IMR-90 (cell line): ENCODE measurements at regions not wholly inside any gene's neighbourhood (a gene's known extent, or its start where the extent isn't known, plus 50 kb on each side); places are given as distances from the start of the nearest gene placed in this dataset.

ENCODE experiments used
- ATAC-seq: fragments of 200-7000 bp; cut with Tn5 transposase; 2 replicates; pipeline ENCODE4 v1.9.1; 2020; ENCODE audit warnings: low read depth, mild to moderate bottlenecking, moderate library complexity
- BruUV-seq: library from RNA; stranded (reverse); fragments of 400-500 nt; replicated peaks from 2 replicates; lab custom pipeline; 2021; lab: Mats Ljungman, UMichigan
- CTCF ChIA-PET: fragments of 300-600 bp; formaldehyde crosslinking; extraction: SDS; loops from one replicate; lab custom pipeline; 2021; ENCODE audit warnings: antibody characterized with exemption; lab: Yijun Ruan, JAX
- POLR2A ChIA-PET: fragments of 300-600 bp; sonication (Branson Sonifier 250); formaldehyde crosslinking; loops from one replicate; lab custom pipeline; 2022; ENCODE audit warnings: antibody characterized with exemption; ENCODE audit not compliant: unreplicated experiment; lab: Charles Lee
- DNase-seq: peaks from one replicate; pipeline ENCODE4 v3.0.0; 2013
- H2AFZ ChIP-seq: replicated peaks from 2 replicates; pipeline ENCODE3; 2013; ENCODE audit warnings: low read length, mild to moderate bottlenecking; ENCODE audit not compliant: poor library complexity
- H2AK5ac ChIP-seq: 2 replicates; pipeline ENCODE4 v1.6.1; 2013; ENCODE audit warnings: low read depth, low read length, inconsistent platforms
- H2AK9ac ChIP-seq: replicated peaks from 2 replicates; pipeline ENCODE3; 2013; ENCODE audit warnings: mild to moderate bottlenecking, low read depth, low read length, moderate library complexity; ENCODE audit not compliant: poor library complexity
- H2BK120ac ChIP-seq: 2 replicates; pipeline ENCODE4 v1.6.1; 2013; ENCODE audit warnings: low read depth, low read length, inconsistent platforms
- H2BK15ac ChIP-seq: 3 replicates; pipeline ENCODE4 v1.6.1; 2013; ENCODE audit warnings: low read depth, low read length, inconsistent platforms
- H2BK20ac ChIP-seq: 2 replicates; pipeline ENCODE4 v1.6.1; 2013; ENCODE audit warnings: low read depth, mild to moderate bottlenecking, inconsistent platforms, low read length, moderate library complexity
- H2BK5ac ChIP-seq: 2 replicates; pipeline ENCODE4 v1.6.1; 2013; ENCODE audit warnings: mild to moderate bottlenecking, low read depth, low read length, inconsistent platforms; ENCODE audit not compliant: poor library complexity, severe bottlenecking
- H3K14ac ChIP-seq: replicated peaks from 2 replicates; pipeline ENCODE4 v1.6.1; 2013; ENCODE audit warnings: low read depth, low read length, inconsistent platforms
- H3K18ac ChIP-seq: 2 replicates; pipeline ENCODE4 v1.6.1; 2013; ENCODE audit warnings: low read depth, low read length, control low read depth
- H3K23ac ChIP-seq: 2 replicates; pipeline ENCODE4 v1.6.1; 2013; ENCODE audit warnings: low read depth, low read length, inconsistent platforms
- H3K27ac ChIP-seq: 2 replicates; pipeline ENCODE4 v1.5.1; 2013; ENCODE audit warnings: mild to moderate bottlenecking, control low read depth, low read length; ENCODE audit not compliant: insufficient read depth
- H3K27me3 ChIP-seq: 2 replicates; pipeline ENCODE4 v1.6.1; 2013; ENCODE audit warnings: low read length; ENCODE audit not compliant: control insufficient read depth, insufficient read depth
- H3K36me3 ChIP-seq: 2 replicates; pipeline ENCODE4 v1.6.1; 2013; ENCODE audit warnings: low read length, mixed read lengths; ENCODE audit not compliant: control insufficient read depth, insufficient read depth
- H3K4ac ChIP-seq: 2 replicates; pipeline ENCODE4 v1.6.1; 2013; ENCODE audit warnings: low read depth, low read length, inconsistent platforms
- H3K4me1 ChIP-seq: 2 replicates; pipeline ENCODE4 v1.6.1; 2013; ENCODE audit warnings: low read length, mixed read lengths; ENCODE audit not compliant: control insufficient read depth, insufficient read depth
- H3K4me2 ChIP-seq: 2 replicates; pipeline ENCODE4 v1.6.1; 2013; ENCODE audit warnings: low read depth, mild to moderate bottlenecking, control low read depth, low read length, moderate library complexity
- H3K4me3 ChIP-seq: 2 replicates; pipeline ENCODE4 v1.5.1; 2013; ENCODE audit warnings: low read depth, mild to moderate bottlenecking, control low read depth, low read length, moderate library complexity; ENCODE audit not compliant: insufficient read depth
- H3K56ac ChIP-seq: 2 replicates; pipeline ENCODE4 v1.6.1; 2013; ENCODE audit warnings: low read length, inconsistent platforms; ENCODE audit not compliant: insufficient read depth; ENCODE audit errors: extremely low read depth
- H3K79me1 ChIP-seq, 2 experiments: 2 replicates each; pipeline ENCODE4 v1.6.1; 2013; ENCODE audit warnings: low read length in 2 of 2, inconsistent platforms in 1 of 2, low read depth in 1 of 2
- H3K9ac ChIP-seq: 2 replicates; pipeline ENCODE4 v1.6.1; 2013; ENCODE audit warnings: low read depth, low read length, control low read depth
- H3K9me1 ChIP-seq: 2 replicates; pipeline ENCODE4 v1.6.1; 2013; ENCODE audit warnings: low read length, inconsistent platforms; ENCODE audit not compliant: insufficient read depth
- H3K9me3 ChIP-seq: 2 replicates; pipeline ENCODE4 v1.6.1; 2013; ENCODE audit warnings: low read length; ENCODE audit not compliant: control insufficient read depth, insufficient read depth
- H4K20me1 ChIP-seq: 2 replicates; pipeline ENCODE4 v1.6.1; 2013; ENCODE audit warnings: low read length, inconsistent platforms; ENCODE audit not compliant: insufficient read depth
- H4K5ac ChIP-seq: 2 replicates; pipeline ENCODE4 v1.6.1; 2013; ENCODE audit warnings: mild to moderate bottlenecking, low read depth, low read length, control low read depth
- H4K8ac ChIP-seq, 2 experiments: 2 replicates each; pipeline ENCODE4 v1.6.1; 2013; ENCODE audit warnings: low read depth in 2 of 2, low read length in 2 of 2, control low read depth in 1 of 2, inconsistent platforms in 1 of 2
- H4K91ac ChIP-seq: 2 replicates; pipeline ENCODE4 v1.6.1; 2013; ENCODE audit warnings: low read depth, low read length, inconsistent platforms; ENCODE audit not compliant: insufficient read depth
- BHLHE40 ChIP-seq: fragments of 150-350 bp; IDR thresholded peaks from 2 replicates; pipeline ENCODE4 v1.6.1; 2016; ENCODE audit warnings: mild to moderate bottlenecking, low read depth, low read length
- CEBPB ChIP-seq: IDR thresholded peaks from 2 replicates; pipeline ENCODE4 v1.6.1; 2012; ENCODE audit warnings: low read depth, low read length, improper control_type of control experiment
- CHD1 ChIP-seq: IDR thresholded peaks from 2 replicates; pipeline ENCODE4 v1.6.1; 2012; ENCODE audit warnings: low read depth, low read length, improper control_type of control experiment
- ELK1 ChIP-seq: fragments of 150-350 bp; IDR thresholded peaks from 2 replicates; pipeline ENCODE4 v1.6.1; 2016; ENCODE audit warnings: low read depth, mild to moderate bottlenecking, low read length, moderate library complexity, borderline replicate concordance
- FOS ChIP-seq: fragments of 150-350 bp; IDR thresholded peaks from 2 replicates; pipeline ENCODE4 v1.6.1; 2016; ENCODE audit warnings: low read depth, low read length
- MAFK ChIP-seq: IDR thresholded peaks from 2 replicates; pipeline ENCODE4 v1.6.1; 2012; ENCODE audit warnings: low read depth, low read length, improper control_type of control experiment
- MAZ ChIP-seq: IDR thresholded peaks from 2 replicates; pipeline ENCODE4 v1.6.1; 2012; ENCODE audit warnings: low read depth, mild to moderate bottlenecking, low read length, improper control_type of control experiment, moderate library complexity, borderline replicate concordance
- MXI1 ChIP-seq: IDR thresholded peaks from 2 replicates; pipeline ENCODE4 v1.6.1; 2012; ENCODE audit warnings: low read depth, mild to moderate bottlenecking, low read length, moderate library complexity, borderline replicate concordance
- NFE2L2 ChIP-seq: fragments of 150-350 bp; IDR thresholded peaks from 2 replicates; pipeline ENCODE4 v1.6.1; 2016; ENCODE audit warnings: low read depth, mild to moderate bottlenecking, low read length
- POLR2A ChIP-seq: IDR thresholded peaks from 2 replicates; pipeline ENCODE4 v1.6.1; 2012; ENCODE audit warnings: mild to moderate bottlenecking, low read depth, low read length
- RCOR1 ChIP-seq: IDR thresholded peaks from 2 replicates; pipeline ENCODE4 v1.6.1; 2012; ENCODE audit warnings: mild to moderate bottlenecking, low read length, improper control_type of control experiment; ENCODE audit not compliant: insufficient replicate concordance
- RFX5 ChIP-seq: IDR thresholded peaks from 2 replicates; pipeline ENCODE4 v1.8.0; 2012; ENCODE audit warnings: low read depth, mild to moderate bottlenecking, low read length, moderate library complexity
- SMC3 ChIP-seq: fragments of 150-350 bp; IDR thresholded peaks from 2 replicates; pipeline ENCODE4 v1.6.1; 2016; ENCODE audit warnings: low read depth, mild to moderate bottlenecking, antibody characterized with exemption, low read length, moderate library complexity
- USF2 ChIP-seq: fragments of 150-350 bp; IDR thresholded peaks from 2 replicates; pipeline ENCODE4 v1.6.1; 2017; ENCODE audit warnings: mild to moderate bottlenecking, antibody characterized with exemption, low read length, low read depth
- WGBS, 2 experiments: methylation state at CpG; one replicate each; pipeline versions ENCODE4 v1.1.5 to v1.1.7; 2013; ENCODE audit warnings: missing lambda C conversion rate in 2 of 2; ENCODE audit not compliant: insufficient read length in 1 of 2; ENCODE audit errors: extremely low coverage in 2 of 2; 5-methylcytosine and 5-hydroxymethylcytosine counted together
- dilution Hi-C: fragments of 300-500 bp; cut with HindIII; formaldehyde crosslinking; loops from one replicate; pipeline ENCODE4 v1.14.3; 2018; ENCODE audit warnings: low sequenced_read_pairs; ENCODE audit not compliant: unreplicated experiment
- in situ Hi-C: fragments of 300-500 bp; cut with MboI; formaldehyde crosslinking; loops from 3 replicates; pipeline ENCODE4 v1.14.3; 2019; ENCODE audit warnings: low sequenced_read_pairs, inconsistent platforms, mixed read lengths
- intact Hi-C: fragments of 100-400 bp; cut with micrococcal nuclease; formaldehyde crosslinking; loops from 2 replicates; pipeline ENCODE4 v1.10.0; 2022
- TF ChIP-seq, protein P1 (sequence below): conservative IDR thresholded peaks from 2 replicates; pipeline ENCODE4 v1.5.1; 2012; ENCODE audit warnings: mild to moderate bottlenecking, low read depth, low read length, improper control_type of control experiment

GRCh38 chr5:74200560-74200959 lies 440.0 kb downstream of the ENC1 start:
- Histone ChIP-seq H3K4me2 (no peak overlapping the region), H3K36me3 (no peaks in the 10 kb centered on the region), H3K56ac (no peak overlapping the region), H3K9me3 (no peaks in the 10 kb centered on the region), H4K20me1 (no peaks in the 10 kb centered on the region), H3K18ac (no peak overlapping the region), H3K27ac (no peak overlapping the region), H2BK20ac (peak overlapping the region; percentile 9; the same call in 1 of the 2 replicates), H3K4me3 (no peak overlapping the region), H3K4me1 (peaks cover 6% of the 10 kb centered on the region), H2AK9ac (no peak overlapping the region), H2BK120ac (peak overlapping the region; percentile 35; the same call in 1 of the 2 replicates), H3K9ac (no peak overlapping the region), H2BK15ac (peak overlapping the region; percentile 20; the same call in 1 of the 3 replicates), H3K4ac (no peak overlapping the region), H3K27me3 (no peaks in the 10 kb centered on the region), H4K8ac (no peak overlapping the region), H3K79me1 (no peaks in the 10 kb centered on the region), H4K5ac (no peak overlapping the region), H3K23ac (no peak overlapping the region), H3K14ac (0 out of 2 replicates have a peak overlapping the region, but pooled peaks have one; percentile 40), H2BK5ac (no peak overlapping the region), H2AK5ac (peak overlapping the region; percentile 84), H3K9me1 (peaks cover 12% of the 10 kb centered on the region), H4K91ac (no peak overlapping the region), H2AFZ (no peak overlapping the region)
- in situ Hi-C loops: no loop called here
- CTCF ChIA-PET: interaction anchor here (0.6 kb wide), 1 partner anchor 211 kb away, joined by 4 read pairs; no protein-coding TSS in a partner anchor
- WGBS, 2 experiments: no CpG with 5 or more reads among the region's 2 CpGs
- BruUV-seq: no TSS peak
- DNase-seq: no peak
- POLR2A ChIA-PET: no interaction called here
- TF ChIP-seq MAFK (no peak), RCOR1 (no peak), BHLHE40 (no peak), FOS (no peak), MAZ (no peak), ELK1 (no peak), POLR2A (no peak), USF2 (no peak), SMC3 (no peak), MXI1 (no peak), CHD1 (no peak), NFE2L2 (no peak), CEBPB (no peak), RFX5 (no peak)
- TF ChIP-seq, protein P1, sequence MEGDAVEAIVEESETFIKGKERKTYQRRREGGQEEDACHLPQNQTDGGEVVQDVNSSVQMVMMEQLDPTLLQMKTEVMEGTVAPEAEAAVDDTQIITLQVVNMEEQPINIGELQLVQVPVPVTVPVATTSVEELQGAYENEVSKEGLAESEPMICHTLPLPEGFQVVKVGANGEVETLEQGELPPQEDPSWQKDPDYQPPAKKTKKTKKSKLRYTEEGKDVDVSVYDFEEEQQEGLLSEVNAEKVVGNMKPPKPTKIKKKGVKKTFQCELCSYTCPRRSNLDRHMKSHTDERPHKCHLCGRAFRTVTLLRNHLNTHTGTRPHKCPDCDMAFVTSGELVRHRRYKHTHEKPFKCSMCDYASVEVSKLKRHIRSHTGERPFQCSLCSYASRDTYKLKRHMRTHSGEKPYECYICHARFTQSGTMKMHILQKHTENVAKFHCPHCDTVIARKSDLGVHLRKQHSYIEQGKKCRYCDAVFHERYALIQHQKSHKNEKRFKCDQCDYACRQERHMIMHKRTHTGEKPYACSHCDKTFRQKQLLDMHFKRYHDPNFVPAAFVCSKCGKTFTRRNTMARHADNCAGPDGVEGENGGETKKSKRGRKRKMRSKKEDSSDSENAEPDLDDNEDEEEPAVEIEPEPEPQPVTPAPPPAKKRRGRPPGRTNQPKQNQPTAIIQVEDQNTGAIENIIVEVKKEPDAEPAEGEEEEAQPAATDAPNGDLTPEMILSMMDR: no peak
- ATAC-seq: no peak
- intact Hi-C loops: no loop called here
- dilution Hi-C loops: no loop called here
